Stimulated activated CD8-positive, alpha-beta memory T cell treated with anti-CD3 and anti-CD28 coated beads, Interleukin-2, amount 100 ng/mL, for 1 hour (primary cell): ENCODE measurements at regions not wholly inside any gene's neighbourhood (a gene's known extent, or its start where the extent isn't known, plus 50 kb on each side); places are given as distances from the start of the nearest gene placed in this dataset.
"Not testable (repeated sequence)": the region's sequence is repeated elsewhere in the genome, so short reads cannot be mapped to it uniquely, and the experiment has no call there.

Experiments used
- DNase-seq, 2 donors: peaks; one replicate each; pipeline ENCODE4 v3.0.0-alpha.2; 2020; ENCODE audit warnings: low read depth in 2 of 2

GRCh38 chr20:4469910-4470309 lies 216.3 kb upstream of the PRNP start:
- DNase-seq: no peak

DNA sequence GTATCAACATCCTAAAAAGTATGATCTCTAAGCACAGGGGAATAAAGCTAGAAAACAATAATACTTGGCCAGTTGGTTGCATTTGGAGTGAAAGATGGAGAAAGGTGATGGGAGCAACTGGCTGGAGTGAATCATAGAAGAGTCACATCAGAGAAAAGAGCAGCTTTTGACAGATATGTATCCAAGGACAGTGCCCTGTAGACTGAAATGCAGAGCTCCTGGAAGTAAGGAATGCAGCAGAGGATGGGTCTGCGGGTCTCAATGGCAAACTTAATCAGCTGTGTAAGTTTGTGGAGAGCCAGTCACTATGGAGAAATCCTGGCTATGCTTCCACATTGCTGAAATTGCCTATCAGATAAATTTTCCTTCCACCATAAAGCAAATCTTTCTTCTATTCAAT lies 218.1 kb upstream of the PRNP start:
- no peak for DNase-seq

GRCh38 chr20:4465855-4466545 lies 216.9 kb upstream of the ADRA1D start:
- DNase-seq: no peak

- DNase-seq: no peak
These were observed 216.1 kb upstream of the ADRA1D start for GRCh38 chr20:4465212-4465611.

GRCh38 chr20:4462801-4463200 lies 213.7 kb upstream of the ADRA1D start:
- DNase-seq: not testable (repeated sequence)

DNA sequence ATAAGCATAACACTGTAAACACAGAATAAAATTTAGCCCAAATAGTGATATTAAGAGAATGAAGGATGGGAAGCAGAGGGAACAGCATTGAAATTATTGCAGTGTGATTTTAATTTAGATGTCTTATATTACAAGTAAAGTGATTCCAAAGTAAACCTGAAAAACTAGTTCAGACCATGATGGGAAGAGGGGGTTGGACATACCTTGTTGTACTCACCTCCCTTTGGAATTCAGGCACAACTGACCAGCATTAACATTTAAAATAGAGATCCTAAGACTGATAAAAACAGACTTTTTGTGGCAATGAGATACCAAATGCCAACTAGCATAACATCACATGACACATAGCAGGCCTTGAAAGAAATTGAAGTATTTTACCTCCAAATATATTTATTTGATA lies 210.0 kb upstream of the ADRA1D start:
- DNase-seq: no peak

DNA sequence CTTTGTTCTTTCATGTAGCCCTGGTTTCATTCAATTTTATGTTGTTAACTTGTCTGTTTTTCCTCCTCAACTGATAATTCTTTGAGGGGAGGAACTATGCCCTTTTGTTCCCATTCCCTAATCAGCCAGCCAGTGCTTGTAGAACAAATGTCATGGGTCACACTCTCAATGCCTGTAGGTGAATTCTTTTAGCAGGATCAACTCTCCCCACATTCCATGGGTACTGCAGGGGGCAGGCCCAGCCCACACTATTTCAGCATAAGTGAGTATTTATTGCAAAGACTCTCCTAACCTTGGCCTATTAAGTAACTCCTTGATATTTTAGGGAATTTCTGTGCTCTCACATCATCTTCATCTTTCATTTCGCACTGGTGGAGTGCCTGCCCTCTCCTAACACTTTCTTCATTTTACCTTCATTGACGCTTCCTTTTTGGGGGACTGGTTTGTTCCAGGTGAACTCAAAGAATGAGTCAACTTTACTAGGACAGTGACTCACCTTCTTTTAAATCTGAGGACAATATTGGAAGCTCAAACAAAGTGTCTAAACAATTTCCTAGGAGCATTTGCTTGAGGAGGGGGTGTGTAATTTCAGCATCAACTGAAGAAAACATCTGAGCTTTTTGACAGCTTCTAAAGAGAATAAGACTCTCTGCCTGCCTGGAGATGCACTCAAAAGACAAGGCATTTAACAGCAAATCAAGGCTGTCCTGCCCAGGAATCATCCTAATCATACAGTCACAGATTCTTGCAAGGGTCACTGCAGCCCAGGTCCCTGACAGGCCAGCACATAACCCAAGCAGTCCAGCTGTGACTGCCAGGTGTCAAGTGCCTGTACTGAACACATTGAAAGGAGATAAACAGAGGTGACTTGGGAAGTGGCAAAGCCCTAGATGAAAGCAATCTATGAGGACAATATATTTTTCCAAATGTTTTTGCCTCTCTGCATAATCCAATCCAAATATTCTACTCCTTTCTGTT lies 208.8 kb upstream of the ADRA1D start:
- DNase-seq: no peak

GRCh38 chr20:4455996-4456395 lies 206.9 kb upstream of the ADRA1D start:
- DNase-seq: no peak

GRCh38 chr20:4455301-4455701 lies 206.2 kb upstream of the ADRA1D start:
- DNase-seq: no peak

- DNase-seq: no peak
These were observed 205.0 kb upstream of the ADRA1D start for GRCh38 chr20:4454111-4454510.

DNA sequence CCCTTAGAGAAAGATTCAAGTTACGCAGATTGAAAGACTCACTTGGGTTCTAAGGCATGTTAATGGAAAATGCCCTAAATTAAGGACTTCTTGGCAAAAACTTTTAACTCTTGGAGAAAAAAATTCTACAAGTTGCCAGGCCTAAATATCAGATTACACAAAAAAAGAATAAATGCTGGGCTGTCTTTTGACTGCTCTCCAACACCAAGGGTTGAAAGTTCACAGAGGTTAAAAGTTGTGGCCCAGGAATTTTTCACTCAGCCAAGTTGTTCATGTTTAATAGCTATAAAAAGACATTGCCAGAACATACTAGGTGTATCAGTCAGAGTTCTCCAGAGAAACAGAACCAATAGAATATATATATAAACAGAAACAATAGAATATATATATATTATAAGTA lies 204.3 kb upstream of the ADRA1D start:
- no peak for DNase-seq

- DNase-seq: no peak
These were observed 202.5 kb upstream of the ADRA1D start for GRCh38 chr20:4451487-4452081.

DNA sequence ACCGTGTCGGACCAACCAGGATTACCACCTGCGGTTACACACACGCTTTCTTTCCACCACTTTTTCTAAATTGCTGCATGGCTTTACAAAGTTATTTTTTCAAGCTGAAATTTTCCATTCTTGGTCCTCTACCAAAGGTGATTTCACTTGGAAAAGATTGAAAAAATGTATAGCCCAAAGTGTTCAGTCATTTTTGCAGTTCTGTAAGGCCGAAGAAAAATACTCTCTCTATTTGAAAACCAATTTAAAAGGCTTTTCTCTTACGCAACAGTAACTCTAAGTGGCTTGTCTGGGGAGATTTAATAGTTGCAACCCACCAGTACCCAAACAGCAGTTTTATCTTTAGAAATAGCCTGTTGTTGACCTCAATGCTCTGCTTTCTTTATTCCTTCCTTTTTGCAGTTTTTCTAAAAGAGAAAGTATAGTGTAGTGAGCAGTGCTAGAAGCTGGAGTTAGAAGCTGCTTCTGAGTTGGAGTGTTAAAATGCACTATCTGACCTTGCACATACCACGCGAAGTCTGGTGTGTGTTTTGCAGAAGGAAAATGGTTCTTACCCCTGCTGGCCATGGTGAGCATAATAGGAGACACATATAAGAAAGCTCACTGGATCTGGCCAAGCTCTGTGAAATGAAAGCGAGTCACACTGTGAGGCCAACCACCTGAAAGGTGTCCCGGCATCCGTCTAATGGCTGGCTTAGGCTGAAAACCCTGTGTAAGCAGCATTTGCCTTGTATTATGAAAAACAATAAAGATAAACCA lies 201.0 kb upstream of the ADRA1D start:
- no peak for DNase-seq

- DNase-seq: no peak
These were observed 196.7 kb upstream of the ADRA1D start for GRCh38 chr20:4445784-4446183.

DNA sequence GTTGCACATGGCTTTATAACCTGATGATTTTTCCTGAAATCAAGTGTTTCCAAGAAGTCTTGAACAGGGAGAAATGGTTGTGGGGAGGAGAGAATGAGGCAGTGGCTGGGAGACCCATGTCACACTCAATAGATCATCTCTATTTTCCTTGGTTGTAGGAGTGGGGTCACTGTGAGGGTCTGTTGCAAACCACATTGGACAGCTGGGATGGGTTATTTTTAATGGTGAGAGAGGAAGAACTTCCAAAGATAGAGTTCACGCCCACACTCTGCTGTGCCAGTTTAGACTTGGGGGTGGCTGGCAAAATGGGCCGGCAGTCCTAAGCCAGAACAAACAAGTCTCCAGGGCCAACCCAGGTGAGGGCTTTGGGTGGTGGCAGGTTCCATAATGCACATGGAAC lies 196.2 kb upstream of the ADRA1D start:
- no peak for DNase-seq

DNA sequence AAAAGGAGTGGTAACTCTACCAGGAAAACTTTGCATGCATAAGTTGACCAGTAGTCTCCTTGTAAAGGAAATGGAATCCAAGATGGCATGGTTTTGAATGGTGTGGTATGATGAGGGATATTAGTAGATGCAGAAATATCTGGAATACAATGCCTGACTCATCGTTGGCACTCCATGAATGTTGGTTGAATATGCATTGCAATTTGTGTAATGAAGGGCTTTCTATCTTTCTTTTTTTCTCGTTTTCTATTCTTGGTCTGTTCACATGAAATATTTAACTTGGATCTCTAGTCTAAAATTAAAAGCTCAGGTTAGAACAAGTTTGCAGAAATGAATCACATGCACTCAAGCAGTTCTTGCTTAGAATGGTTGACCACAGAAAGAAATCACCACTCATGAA lies 195.3 kb upstream of the ADRA1D start:
- DNase-seq: no peak

GRCh38 chr20:4443016-4443415 lies 193.9 kb upstream of the ADRA1D start:
- DNase-seq: no peak

- no peak for DNase-seq
These were observed 192.8 kb upstream of the ADRA1D start for GRCh38 chr20:4441871-4442270.

- DNase-seq: no peak
These were observed 192.1 kb upstream of the ADRA1D start for GRCh38 chr20:4441191-4441590.

DNA sequence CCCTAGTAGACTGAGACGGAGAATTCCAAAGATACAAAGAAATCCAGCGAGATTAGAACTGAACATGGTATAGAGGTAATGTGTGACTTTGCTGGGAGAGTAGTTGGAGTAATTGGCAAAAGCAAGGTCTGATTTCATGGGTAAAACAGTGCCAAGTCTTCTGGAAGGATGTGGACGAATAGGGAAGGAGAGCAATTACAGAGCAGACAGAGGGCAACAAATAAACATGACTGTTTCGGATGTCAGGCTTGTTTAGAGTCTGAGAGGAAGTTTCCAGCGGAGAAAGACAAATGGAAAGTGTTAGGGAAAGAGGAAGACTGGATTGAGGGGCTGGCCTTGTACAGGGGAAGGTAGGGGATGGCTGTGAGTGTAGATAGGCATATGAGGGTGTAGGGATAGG lies 190.4 kb upstream of the ADRA1D start:
- DNase-seq: no peak

DNA sequence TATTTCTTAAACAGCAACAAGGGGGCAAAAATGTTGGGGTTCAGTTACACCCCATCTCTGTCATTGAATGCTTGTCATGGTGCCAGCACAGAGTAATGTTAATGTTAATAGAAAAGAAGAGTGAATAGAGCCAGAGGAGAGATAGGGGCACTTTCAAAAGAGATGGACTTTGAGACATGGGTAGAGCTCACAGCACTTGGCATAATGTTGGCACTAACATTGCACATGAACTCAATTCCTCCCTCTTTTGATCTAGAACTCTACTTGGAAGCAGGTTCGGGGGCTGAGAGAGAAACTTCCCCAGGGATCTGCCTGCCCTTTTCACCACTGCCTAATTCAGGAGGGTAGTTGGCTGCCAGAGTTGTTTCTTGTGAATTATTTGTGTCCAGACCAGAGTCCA lies 188.0 kb upstream of the ADRA1D start:
- DNase-seq: no peak
